ENCODE measurements at regions not wholly inside any gene's neighbourhood (a gene's known extent, or its start where the extent isn't known, plus 50 kb on each side); places are given as distances from the start of the nearest gene placed in this dataset.

DNA sequence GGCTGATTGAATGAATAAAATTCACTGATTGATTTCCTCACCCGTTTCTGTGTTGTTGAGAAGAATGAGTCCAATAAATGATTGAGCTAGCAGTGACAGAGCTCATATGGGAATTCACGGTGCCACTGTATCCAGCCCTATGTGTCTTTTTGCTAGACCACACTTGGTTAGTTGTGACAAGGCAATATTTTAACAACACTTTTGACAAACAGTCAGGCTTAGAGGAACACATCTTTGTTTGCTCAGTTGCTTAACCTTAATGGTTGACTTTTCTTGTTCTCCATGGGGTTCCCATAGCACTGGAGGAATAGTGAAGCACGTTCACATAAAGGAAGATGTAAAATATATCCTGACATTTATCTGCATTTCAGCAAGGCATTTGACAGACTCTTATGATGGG, 273.9 kb upstream of the DEPDC1 start:
- TF ChIP-seq, protein P1, sequence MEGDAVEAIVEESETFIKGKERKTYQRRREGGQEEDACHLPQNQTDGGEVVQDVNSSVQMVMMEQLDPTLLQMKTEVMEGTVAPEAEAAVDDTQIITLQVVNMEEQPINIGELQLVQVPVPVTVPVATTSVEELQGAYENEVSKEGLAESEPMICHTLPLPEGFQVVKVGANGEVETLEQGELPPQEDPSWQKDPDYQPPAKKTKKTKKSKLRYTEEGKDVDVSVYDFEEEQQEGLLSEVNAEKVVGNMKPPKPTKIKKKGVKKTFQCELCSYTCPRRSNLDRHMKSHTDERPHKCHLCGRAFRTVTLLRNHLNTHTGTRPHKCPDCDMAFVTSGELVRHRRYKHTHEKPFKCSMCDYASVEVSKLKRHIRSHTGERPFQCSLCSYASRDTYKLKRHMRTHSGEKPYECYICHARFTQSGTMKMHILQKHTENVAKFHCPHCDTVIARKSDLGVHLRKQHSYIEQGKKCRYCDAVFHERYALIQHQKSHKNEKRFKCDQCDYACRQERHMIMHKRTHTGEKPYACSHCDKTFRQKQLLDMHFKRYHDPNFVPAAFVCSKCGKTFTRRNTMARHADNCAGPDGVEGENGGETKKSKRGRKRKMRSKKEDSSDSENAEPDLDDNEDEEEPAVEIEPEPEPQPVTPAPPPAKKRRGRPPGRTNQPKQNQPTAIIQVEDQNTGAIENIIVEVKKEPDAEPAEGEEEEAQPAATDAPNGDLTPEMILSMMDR (IDR thresholded peaks at IDR 0.05): no peak
- TF ChIP-seq POLR2A (IDR thresholded peaks at IDR 0.05): no peak
- no peak for TF ChIP-seq EP300 (IDR thresholded peaks at IDR 0.05)
- no peak for TF ChIP-seq POLR2AphosphoS5 (IDR thresholded peaks at IDR 0.05)

Measured in gastroesophageal sphincter (tissue), 3 donors.